Stimulated activated CD4-positive, alpha-beta T cell treated with anti-CD3 and anti-CD28 coated beads, Interleukin-12 subunit alpha, Interleukin-12 subunit beta, amount 100 ng/mL, for 4 hours (primary cell): ENCODE measurements at regions not wholly inside any gene's neighbourhood (a gene's known extent, or its start where the extent isn't known, plus 50 kb on each side); places are given as distances from the start of the nearest gene placed in this dataset.

Experiments used
- DNase-seq: peaks from one replicate; pipeline ENCODE4 v3.0.0-alpha.2; 2020

DNA sequence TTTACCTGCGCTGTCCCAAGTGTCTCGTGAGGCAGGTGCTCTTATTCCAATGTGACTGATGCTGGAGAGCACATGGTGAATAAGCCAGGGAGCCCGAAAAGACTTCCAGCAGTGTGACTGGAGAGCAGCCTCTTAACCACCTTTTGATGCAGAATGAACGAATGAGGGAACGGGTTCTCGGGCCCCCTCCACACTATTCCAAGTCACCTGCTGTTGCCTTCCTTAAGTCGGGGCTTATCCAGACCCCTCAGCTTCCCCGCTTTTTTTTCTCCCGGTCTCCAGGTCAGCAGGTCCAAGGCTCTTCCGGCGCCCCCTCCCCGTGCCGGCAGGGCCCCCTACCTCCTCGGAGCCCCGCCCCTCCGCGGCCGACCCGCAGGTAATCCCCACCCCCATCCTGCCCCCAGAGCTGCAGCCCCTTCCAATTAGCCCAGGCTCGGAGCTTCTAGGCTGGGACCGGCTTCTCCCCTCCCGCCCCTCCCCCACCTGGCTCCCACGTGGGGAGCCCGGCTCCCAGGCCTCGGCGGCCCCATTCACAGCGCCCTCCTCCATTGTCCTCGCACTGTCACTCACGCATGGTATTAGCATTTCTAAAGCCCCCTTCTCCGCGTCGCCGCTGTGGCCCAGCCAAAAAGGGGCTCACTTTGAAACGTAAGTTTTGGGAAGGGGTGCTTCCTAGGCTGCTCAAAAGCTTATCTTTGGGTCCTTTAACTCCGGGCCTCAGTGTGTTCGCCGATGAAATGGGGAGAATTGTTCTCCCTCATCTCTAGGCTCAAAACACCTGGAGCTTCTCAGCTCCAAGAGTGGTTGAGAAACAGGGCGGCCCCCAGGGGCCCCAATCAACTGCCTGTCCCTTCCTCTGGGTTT is 56.2 kb upstream of the PJA1 start:
- no peak for DNase-seq

DNA sequence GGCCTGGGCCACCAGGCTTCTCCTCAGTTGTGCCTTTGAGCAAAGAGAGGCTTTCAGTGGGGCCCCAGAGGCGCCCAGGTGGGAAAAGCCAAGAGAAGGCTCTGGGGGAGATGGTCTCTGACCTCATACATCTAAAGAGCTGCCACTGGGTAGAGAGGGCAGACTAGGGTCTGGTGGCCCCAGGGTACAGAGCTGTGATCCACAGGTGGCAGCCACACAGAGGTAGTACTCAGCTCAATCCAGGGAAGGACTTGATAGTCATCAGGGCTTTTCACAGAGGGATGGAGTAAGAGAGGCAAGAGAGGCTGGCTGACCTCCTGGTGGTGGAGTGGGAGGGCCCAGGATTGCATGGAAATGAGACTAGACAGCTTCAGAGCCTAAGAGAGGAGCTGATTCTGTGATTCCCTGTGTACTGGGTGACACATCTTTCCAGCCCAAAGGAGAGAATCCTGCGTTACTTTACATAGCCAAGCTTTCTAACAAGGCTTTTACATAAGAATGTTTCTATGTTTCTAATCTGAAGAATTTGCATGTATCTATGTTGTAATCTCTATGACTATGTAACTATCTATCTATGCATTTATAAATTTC is 53.2 kb upstream of the PJA1 start:
- no peak for DNase-seq

DNA sequence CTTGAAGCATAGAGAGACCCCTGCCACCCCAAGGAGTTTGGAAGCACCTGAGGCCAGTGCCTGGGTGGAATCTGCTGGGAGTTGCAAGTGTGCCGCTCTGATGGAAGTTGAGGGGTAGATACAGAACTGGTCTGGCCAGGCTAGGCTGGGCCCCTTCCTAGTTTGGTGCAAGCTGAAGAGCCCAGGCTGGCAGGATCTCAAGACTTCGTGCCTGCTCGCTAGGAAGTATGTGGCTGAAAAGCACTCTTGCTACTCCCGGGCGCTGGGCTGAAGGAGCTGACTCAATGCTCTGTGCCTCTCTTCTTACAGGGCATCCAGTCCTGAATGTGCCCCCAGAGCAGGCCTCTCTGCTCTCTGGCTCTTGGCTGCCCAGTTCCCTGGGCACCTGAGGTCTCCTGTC is 51.7 kb upstream of the PJA1 start:
- DNase-seq, result no peak

DNA sequence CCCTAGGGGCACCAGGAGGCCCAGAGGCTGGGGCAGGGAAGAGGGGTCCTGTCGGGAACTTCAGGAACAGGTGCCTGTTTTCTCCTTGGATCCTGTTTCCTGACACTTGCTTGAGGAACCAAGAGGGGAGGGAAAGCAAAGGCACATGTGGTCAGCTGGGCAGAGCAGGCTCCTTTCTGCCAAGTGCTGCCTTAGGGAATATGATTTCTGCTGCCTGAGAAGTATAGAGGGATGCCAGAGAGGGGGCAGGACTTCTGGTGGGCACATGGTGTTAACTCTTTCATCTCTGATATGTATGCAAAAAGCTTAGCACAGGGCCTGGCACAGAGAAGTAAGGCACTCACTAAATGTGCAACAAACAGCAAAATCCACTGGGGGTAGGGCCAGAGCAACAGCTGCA is 51.2 kb upstream of the PJA1 start:
- DNase-seq, result no peak

DNA sequence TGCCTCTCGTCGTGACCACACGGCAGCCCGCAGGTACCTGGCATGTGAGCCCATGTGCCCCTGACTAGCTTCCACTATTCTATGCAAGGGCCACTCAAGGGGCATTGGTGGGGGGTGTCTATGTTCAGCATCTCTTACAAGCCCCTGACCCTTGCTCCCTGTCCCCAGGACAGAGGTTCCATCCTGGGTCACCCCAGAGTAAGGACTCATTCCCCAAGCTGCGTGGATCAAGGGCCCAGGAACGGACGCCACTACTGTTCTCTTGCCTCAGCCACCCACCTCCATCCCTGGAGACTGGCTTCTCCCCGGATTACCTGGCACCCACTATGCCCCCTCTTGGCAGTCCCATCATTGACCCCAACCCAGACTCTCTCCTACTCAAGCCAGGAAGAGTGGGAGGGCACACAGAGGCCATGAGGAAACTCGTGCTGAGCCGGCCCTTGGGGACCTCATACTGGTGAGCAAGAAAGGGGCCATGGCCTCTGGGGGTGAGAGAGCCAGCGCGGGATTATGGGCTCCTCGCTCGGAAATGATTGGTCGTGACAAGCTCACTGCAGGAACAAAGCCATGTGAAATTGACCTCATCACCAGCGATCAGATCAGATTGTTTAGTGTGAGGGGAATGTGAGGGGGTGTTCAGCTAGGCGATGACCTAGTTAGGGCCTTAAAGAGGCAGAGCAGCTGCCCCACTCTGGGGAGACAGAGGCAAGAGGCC is 50.1 kb upstream of the PJA1 start:
- no peak for DNase-seq
